ENCODE measurements at regions not wholly inside any gene's neighbourhood (a gene's known extent, or its start where the extent isn't known, plus 50 kb on each side); places are given as distances from the start of the nearest gene placed in this dataset.
"Not testable (repeated sequence)": the region's sequence is repeated elsewhere in the genome, so short reads cannot be mapped to it uniquely, and the experiment has no call there.

GRCh38 chr13:62837895-62838294, 1422.2 kb upstream of the PCDH20 start:
- DNase-seq (ENCODE audit: low spot score), result no peak

- no peak for DNase-seq (ENCODE audit: low spot score)
Measured at GRCh38 chr13:62829486-62829885, 1413.8 kb upstream of the PCDH20 start.

- DNase-seq (ENCODE audit: low spot score), result no peak
Measured at GRCh38 chr13:62799931-62800436, 1384.3 kb upstream of the PCDH20 start.

GRCh38 chr13:62799038-62799535, 1383.4 kb upstream of the PCDH20 start:
- no peak for DNase-seq (ENCODE audit: low spot score)

- no peak for DNase-seq (ENCODE audit: low spot score)
Measured at GRCh38 chr13:62793850-62794249, 1378.2 kb upstream of the PCDH20 start.

- no peak for DNase-seq (ENCODE audit: low spot score)
Measured at GRCh38 chr13:62781866-62782265, 1366.2 kb upstream of the PCDH20 start.

DNA sequence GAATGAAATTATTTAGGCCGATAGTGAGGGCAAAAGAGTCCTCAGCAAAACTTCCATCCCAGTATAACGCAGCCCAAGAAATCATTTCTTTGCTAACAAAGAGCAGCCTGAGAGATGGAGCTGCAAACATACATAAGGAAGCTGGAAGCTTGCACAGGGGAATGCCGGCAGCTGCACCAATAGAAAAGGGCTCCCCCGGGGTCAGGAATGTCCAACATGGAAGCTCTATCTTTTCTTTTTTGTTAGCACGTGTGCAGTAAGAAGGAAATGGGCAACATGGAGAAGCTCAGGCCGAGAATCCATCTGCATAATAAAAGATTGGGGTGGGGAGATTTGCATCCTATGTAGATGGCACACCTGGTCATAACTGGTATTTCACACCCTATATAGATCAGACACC, 1363.5 kb upstream of the PCDH20 start:
- DNase-seq (ENCODE audit: low spot score), result no peak

DNA sequence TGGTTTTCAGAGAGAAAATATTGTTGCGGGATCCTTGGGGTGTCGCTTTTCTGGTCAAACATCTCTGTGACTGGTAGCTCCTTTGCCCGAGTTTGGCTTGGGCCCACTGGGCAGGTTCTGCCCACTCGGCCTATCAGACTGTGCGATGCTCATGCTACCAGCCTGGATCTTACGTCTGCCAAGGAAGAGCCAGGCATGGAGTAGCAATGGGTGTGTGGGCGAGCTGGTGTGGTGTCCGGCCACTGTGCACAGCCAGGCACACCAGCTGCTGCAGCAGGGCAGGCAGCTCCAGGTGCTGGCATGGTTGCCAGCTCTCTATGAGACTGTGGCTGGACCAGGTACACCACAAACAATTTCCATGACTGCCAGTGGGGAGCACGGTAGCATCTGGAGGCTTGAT, 1351.8 kb upstream of the PCDH20 start:
- no peak for DNase-seq (ENCODE audit: low spot score)

DNA sequence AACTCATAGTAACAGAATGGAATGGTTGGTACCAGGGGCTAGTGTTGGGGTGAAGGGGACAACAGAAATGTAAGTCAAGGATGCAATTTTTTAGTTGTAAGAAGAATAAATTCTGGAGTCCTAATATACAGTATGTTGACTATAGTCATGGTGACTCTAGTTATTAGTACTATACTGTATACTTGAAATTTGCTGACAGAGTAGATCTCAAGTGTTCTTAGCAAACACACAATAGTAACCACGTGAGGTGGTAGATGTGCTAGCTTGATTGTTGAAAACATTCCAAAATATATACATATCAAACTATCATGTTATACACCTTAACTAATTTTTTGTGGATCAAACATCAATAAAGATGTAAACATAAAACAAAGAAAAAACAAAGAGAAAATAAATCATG, 1345.1 kb upstream of the PCDH20 start:
- no peak for DNase-seq (ENCODE audit: low spot score)

DNA sequence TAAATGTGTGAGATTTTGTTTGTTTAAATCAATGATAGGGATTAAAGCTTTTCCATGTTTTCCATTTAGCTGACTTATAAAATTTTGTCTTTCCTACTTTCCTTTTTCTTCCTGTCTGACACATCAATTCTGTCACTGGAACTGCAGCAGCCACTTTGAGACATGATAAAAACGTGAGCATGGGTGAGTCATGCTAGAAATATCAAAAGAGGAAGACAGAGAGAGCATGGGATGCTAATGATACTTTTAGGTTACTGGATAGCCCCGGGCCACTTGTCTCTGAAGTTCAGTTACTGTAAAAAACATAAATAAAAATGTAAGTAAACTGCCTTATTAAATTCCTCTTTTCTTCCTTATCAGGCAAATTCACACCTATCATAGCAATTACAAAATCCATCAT, 1332.0 kb upstream of the PCDH20 start:
- DNase-seq (ENCODE audit: low spot score), result no peak

DNA sequence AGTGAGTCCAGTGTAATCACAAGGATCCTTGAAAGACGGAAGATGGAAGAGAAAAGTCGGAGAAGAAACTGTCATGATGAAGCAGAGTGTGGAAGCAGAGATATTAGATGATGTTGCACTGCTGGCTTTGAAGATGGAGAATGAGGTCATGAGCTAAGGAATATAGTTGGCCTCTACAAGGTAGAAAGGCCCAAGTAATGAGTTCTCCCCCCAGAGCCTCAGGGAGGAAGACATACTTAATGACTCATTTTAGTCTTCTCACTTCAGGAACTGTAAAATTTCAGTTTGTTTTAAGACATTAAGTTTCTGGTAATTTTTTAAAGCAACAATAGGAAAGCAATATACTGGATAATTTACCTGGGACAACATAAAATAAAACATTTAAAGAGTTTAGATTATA, 1331.5 kb upstream of the PCDH20 start:
- DNase-seq (ENCODE audit: low spot score), result no peak

- DNase-seq (ENCODE audit: low spot score), result not testable (repeated sequence)
Measured at GRCh38 chr13:62729746-62730145, 1314.1 kb upstream of the PCDH20 start.

GRCh38 chr13:62721893-62722292, 1306.2 kb upstream of the PCDH20 start:
- no peak for DNase-seq (ENCODE audit: low spot score)

- not testable (repeated sequence) for DNase-seq (ENCODE audit: low spot score)
Measured at GRCh38 chr13:62711948-62712347, 1296.3 kb upstream of the PCDH20 start.

GRCh38 chr13:62710787-62711186, 1295.1 kb upstream of the PCDH20 start:
- DNase-seq (ENCODE audit: low spot score), result no peak

DNA sequence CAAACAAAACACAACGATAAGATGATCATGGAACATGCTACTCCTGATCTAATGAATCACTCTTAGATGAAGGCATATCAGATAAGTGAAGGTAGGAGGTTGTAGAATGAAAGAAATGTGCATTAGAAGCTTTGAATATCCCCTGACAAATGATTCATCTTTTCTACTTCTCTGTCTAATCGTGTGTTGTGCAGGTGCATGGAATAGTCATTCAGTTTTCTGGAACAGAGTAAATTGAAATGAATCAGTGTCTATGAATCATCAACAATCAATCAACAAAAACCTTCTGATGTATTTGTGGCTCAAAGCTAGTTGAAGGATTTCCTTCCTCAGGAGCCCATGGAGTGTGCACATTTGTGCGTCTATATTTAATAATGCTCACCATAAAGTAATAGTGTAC, 1290.4 kb upstream of the PCDH20 start:
- DNase-seq (ENCODE audit: low spot score), result no peak

- DNase-seq (ENCODE audit: low spot score), result no peak
Measured at GRCh38 chr13:62704875-62705274, 1289.2 kb upstream of the PCDH20 start.

GRCh38 chr13:62702502-62702901, 1286.9 kb upstream of the PCDH20 start:
- no peak for DNase-seq (ENCODE audit: low spot score)

- no peak for DNase-seq (ENCODE audit: low spot score)
Measured at GRCh38 chr13:62697701-62698100, 1282.1 kb upstream of the PCDH20 start.

DNA sequence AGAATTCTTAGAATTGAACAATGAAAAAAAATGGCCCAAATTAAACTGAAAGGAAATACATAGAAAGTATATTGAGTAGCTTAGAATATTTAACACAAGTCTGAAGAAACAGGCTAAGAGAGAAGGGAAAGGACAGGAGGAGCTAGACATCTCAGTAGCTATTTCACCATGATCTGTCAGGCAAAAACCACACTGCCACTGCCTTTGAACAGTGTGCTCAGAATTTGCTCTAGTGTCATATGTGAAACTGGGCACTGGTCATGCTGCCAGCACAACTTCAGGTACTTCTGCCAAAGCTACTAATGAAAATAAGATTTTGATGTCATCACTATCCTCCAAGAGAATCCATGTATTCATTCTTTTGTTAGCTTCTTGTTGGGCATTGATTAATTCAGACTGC, 1280.8 kb upstream of the PCDH20 start:
- DNase-seq (ENCODE audit: low spot score), result no peak

- no peak for DNase-seq (ENCODE audit: low spot score)
Measured at GRCh38 chr13:62687732-62688131, 1272.1 kb upstream of the PCDH20 start.

DNA sequence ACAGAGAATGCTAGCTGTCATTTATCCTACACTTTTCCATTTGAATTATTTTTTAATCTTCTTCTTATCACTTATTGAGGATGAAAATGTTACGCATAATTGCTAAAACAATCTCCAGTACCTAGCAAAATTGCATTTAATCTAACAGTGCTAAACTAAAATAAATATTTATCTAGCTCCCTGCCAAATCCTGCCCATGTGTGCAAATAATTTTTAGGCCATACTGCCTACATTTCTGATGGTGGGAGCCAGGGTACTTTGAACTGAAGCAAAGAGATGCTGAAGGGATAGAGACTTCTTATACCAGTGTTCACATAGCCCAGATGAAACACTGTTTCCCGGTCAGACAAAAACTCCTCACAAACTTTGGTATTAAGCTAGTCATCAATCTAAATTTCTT, 1268.7 kb upstream of the PCDH20 start:
- DNase-seq (ENCODE audit: low spot score), result no peak

GRCh38 chr13:62682788-62683187, 1267.1 kb upstream of the PCDH20 start:
- no peak for DNase-seq (ENCODE audit: low spot score)

DNA sequence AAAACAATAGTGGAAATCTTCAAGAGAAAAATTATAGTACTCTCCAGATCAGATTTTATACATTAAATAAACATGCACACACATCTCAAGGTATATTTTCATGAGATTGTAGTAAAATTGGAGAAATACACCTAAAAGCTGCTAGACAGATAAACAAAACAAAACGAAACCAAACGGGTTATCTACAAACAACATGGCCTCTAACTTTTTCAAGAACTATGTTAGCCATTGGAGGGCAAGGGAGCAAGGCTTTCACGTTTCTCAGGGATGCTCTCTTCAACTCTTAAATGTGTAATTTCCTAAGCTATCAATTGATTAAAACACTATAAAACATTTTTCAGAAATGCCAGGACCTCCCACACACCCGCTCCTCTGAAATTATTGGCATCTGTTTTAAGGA, 1262.4 kb upstream of the PCDH20 start:
- no peak for DNase-seq (ENCODE audit: low spot score)

GRCh38 chr13:62663767-62664166, 1248.1 kb upstream of the PCDH20 start:
- DNase-seq (ENCODE audit: low spot score), result no peak
